Natural killer cell (primary cell): ENCODE measurements at regions not wholly inside any gene's neighbourhood (a gene's known extent, or its start where the extent isn't known, plus 50 kb on each side); places are given as distances from the start of the nearest gene placed in this dataset.

Experiments
- ATAC-seq, 3 donors: fragments of 150-1000 bp in 2 of 3; fragments of 200-7000 bp in 1 of 3; cut with Tn5 transposase; 1 replicate in 1 of 3; 2 replicates in 2 of 3; pipeline ENCODE4 v1.10.0; 2021; ENCODE audit warnings: mild to moderate bottlenecking in 2 of 3, moderate library complexity in 2 of 3
- DNase-seq, 2 donors: peaks; one replicate each; pipeline versions ENCODE4 v3.0.0 to v3.0.0-alpha.2; 2013 to 2021; ENCODE audit warnings: mixed read lengths in 1 of 2
- H3K27ac ChIP-seq: one replicate; pipeline ENCODE4 v1.5.1; 2013; ENCODE audit warnings: mild to moderate bottlenecking, low read length
- H3K27me3 ChIP-seq: one replicate; pipeline ENCODE4 v1.6.1; 2013; ENCODE audit warnings: low read length; ENCODE audit not compliant: control insufficient read depth, insufficient read depth
- H3K36me3 ChIP-seq: one replicate; pipeline ENCODE4 v1.6.1; 2013; ENCODE audit warnings: low read length; ENCODE audit not compliant: control insufficient read depth, insufficient read depth
- H3K4me1 ChIP-seq: one replicate; pipeline ENCODE4 v1.6.1; 2013; ENCODE audit warnings: low read length; ENCODE audit not compliant: control insufficient read depth, insufficient read depth
- H3K4me3 ChIP-seq: one replicate; pipeline ENCODE4 v1.5.1; 2013; ENCODE audit warnings: low read length
- H3K9me3 ChIP-seq: one replicate; pipeline ENCODE4 v1.6.1; 2013; ENCODE audit warnings: low read length; ENCODE audit not compliant: control insufficient read depth, insufficient read depth
- H3K27ac Mint-ChIP-seq, 2 donors: one replicate each; pipeline ENCODE4 v1.8.0; 2022; ENCODE audit warnings: mild to moderate bottlenecking in 2 of 2, mixed read lengths in 2 of 2, moderate library complexity in 1 of 2
- H3K27me3 Mint-ChIP-seq, 2 donors: one replicate each; pipeline ENCODE4 v1.8.0; 2022; ENCODE audit warnings: low read depth in 2 of 2, mixed read lengths in 2 of 2
- H3K36me3 Mint-ChIP-seq: one replicate; pipeline ENCODE4 v1.8.0; 2022; ENCODE audit warnings: mixed read lengths
- H3K4me1 Mint-ChIP-seq, 2 donors: one replicate each; pipeline ENCODE4 v1.8.0; 2022; ENCODE audit warnings: mixed read lengths in 2 of 2
- H3K4me3 Mint-ChIP-seq: one replicate; pipeline ENCODE4 v1.8.0; 2022; ENCODE audit warnings: mild to moderate bottlenecking, moderate library complexity, mixed read lengths
- H3K9me3 Mint-ChIP-seq, 2 donors: one replicate each; pipeline ENCODE4 v1.8.0; 2022; ENCODE audit warnings: mixed read lengths in 2 of 2
- CTCF ChIP-seq: fragments of 200-600 bp; IDR thresholded peaks from one replicate; pipeline ENCODE4 v1.8.0; 2022; ENCODE audit warnings: antibody characterized with exemption
- WGBS: methylation state at CpG from one replicate; pipeline ENCODE4 v1.1.7; 2013; ENCODE audit warnings: missing lambda C conversion rate; ENCODE audit not compliant: insufficient coverage; 5-methylcytosine and 5-hydroxymethylcytosine counted together
- intact Hi-C: fragments of 100-400 bp; cut with micrococcal nuclease; formaldehyde crosslinking; loops from one replicate; pipeline ENCODE4 v1.14.2; 2022

- Mint-ChIP-seq H3K27me3 (peaks cover 32 to 40% of the 10 kb centered on the region in 2 donors), H3K4me3 (no peak overlapping the region), H3K36me3 (peaks cover 6% of the 10 kb centered on the region), H3K27ac (no peak overlapping the region), H3K9me3 (no peaks in the 10 kb centered on the region), H3K4me1 (peaks cover 0 to 15% of the 10 kb centered on the region in 2 donors)
- ATAC-seq (no peak), DNase-seq (no peak)
- Histone ChIP-seq H3K9me3 (no peaks in the 10 kb centered on the region), H3K27ac (no peak overlapping the region), H3K27me3 (peaks cover 73% of the 10 kb centered on the region), H3K4me3 (no peak overlapping the region), H3K36me3 (no peaks in the 10 kb centered on the region), H3K4me1 (peaks cover 22% of the 10 kb centered on the region)
- 14% methylated on average over 8 of the region's 11 CpGs for WGBS
- TF ChIP-seq CTCF = no peak
- intact Hi-C loops = loop anchor here (5.0 kb wide), 1 partner anchor 670 kb away; no protein-coding TSS in a partner anchor
Observed at GRCh38 chr11:16611926-16612565, 126.4 kb upstream of the C11orf58 start.

DNA sequence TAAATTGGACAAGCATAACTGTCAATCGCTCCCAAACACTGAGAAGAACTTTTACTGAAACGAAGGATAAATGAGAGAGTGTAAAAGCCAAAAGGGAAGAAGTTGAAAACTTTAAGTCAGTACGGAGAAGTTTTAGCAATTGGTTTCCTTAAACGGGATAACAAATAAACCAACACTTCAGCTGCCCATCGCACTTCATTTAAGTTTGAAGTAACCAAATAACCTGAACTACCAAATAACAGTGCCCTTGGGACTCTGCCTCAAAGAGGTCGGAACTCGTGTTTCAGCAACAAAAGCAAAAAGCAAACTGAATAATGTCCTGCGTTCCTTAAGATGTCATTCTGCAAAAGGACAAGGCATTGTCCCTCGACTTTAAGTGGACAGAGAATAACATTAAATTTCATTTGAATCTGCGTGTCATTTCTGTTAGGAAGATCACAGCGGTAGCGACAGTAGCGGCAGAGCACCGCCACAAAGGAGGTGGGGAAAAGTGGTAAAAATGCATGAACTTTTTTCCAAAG, 127.0 kb upstream of the C11orf58 start:
- no peaks in the 10 kb centered on the region for H3K9me3 ChIP-seq
- no peak overlapping the region for H3K27ac Mint-ChIP-seq
- H3K36me3 Mint-ChIP-seq = peaks cover 6% of the 10 kb centered on the region

GRCh38 chr11:16610738-16611388, 127.6 kb upstream of the C11orf58 start:
- Mint-ChIP-seq H3K4me3 (no peak overlapping the region), H3K27me3 (peaks cover 37 to 43% of the 10 kb centered on the region in 2 donors), H3K4me1 (peaks cover 8 to 24% of the 10 kb centered on the region in 2 donors), H3K9me3 (no peaks in the 10 kb centered on the region), H3K27ac (no peak overlapping the region), H3K36me3 (peaks cover 12% of the 10 kb centered on the region)
- no peak overlapping the region for H3K4me3 ChIP-seq
- ATAC-seq (no peak), DNase-seq (no peak)
- no peak for TF ChIP-seq CTCF
- no peaks in the 10 kb centered on the region for H3K36me3 ChIP-seq
- H3K4me1 ChIP-seq = peaks cover 33% of the 10 kb centered on the region
- H3K27ac ChIP-seq = no peak overlapping the region
- H3K27me3 ChIP-seq = peaks cover 76% of the 10 kb centered on the region
- intact Hi-C loops = loop anchor here (5.0 kb wide), 1 partner anchor 669 kb away; no protein-coding TSS in a partner anchor
- no peaks in the 10 kb centered on the region for H3K9me3 ChIP-seq
- WGBS = 18% methylated on average over 39 of the region's 39 CpGs

More for the DNA sequence above, 127.0 kb upstream of the C11orf58 start:
- Histone ChIP-seq H3K27ac (no peak overlapping the region), H3K4me3 (no peak overlapping the region), H3K4me1 (peaks cover 27% of the 10 kb centered on the region), H3K27me3 (peaks cover 75% of the 10 kb centered on the region), H3K36me3 (no peaks in the 10 kb centered on the region)
- Mint-ChIP-seq H3K9me3 (no peaks in the 10 kb centered on the region), H3K4me1 (peaks cover 2 to 18% of the 10 kb centered on the region in 2 donors), H3K27me3 (peaks cover 31 to 37% of the 10 kb centered on the region in 2 donors), H3K4me3 (no peak overlapping the region)
- TF ChIP-seq CTCF = no peak
- intact Hi-C loops = loop anchor here (5.0 kb wide), 1 partner anchor 669 kb away; no protein-coding TSS in a partner anchor
- 11% methylated on average over 14 of the region's 14 CpGs for WGBS
- ATAC-seq (no peak), DNase-seq (no peak)
